ENCODE measurements at regions not wholly inside any gene's neighbourhood (a gene's known extent, or its start where the extent isn't known, plus 50 kb on each side); places are given as distances from the start of the nearest gene placed in this dataset.

- TF ChIP-seq ZNF24 (IDR thresholded peaks at IDR 0.05) (no peak), CHD1 (IDR thresholded peaks at IDR 0.05; ENCODE audit: low read length) (no peak), NFYB (IDR thresholded peaks at IDR 0.05; ENCODE audit: extremely low read depth, insufficient read length) (no peak), SAFB (IDR thresholded peaks at IDR 0.05; ENCODE audit: borderline replicate concordance, low read depth, low read length) (no peak), SMAD1 (IDR thresholded peaks at IDR 0.05; ENCODE audit: low read depth, low read length, partially characterized antibody) (no peak), BRF1 (IDR thresholded peaks at IDR 0.05; ENCODE audit: borderline replicate concordance, extremely low read depth, insufficient read length) (no peak), ZNF217 (CRISPR knock-in tag; IDR thresholded peaks at IDR 0.05) (no peak), CEBPG (CRISPR knock-in tag; IDR thresholded peaks at IDR 0.05) (no peak), CEBPG (tag; conservative IDR thresholded peaks at IDR 0.05 in 1 of 2, IDR thresholded peaks at IDR 0.05 in 1 of 2) (no peak)
These were observed 427.2 kb downstream of the COG6 start (continued) for GRCh38 chr13:40082639-40083038.

- in situ Hi-C loops (cut with MboI): no loop called here
- no peaks in the 10 kb centered on the region for H3K9me1 ChIP-seq (ENCODE audit: control insufficient read depth, insufficient read depth, low read length)
- no peak overlapping the region for H2AFZ ChIP-seq (ENCODE audit: low read depth, low read length)
- no peaks in the 10 kb centered on the region for H3K9me3 ChIP-seq (replicated peaks; ENCODE audit: control insufficient read depth, insufficient read depth, low read depth, low read length)
- CTCF ChIA-PET (ENCODE audit: low intra/inter-chr PET ratio): no interaction called here
- H3K4me2 ChIP-seq (ENCODE audit: insufficient read depth, low read length): no peak overlapping the region
- H3K79me2 ChIP-seq (ENCODE audit: control insufficient read depth, insufficient read depth, low read length): no peaks in the 10 kb centered on the region
- WGBS (ENCODE audit: insufficient coverage, low coverage, missing lambda C conversion rate): 0% methylated on average over 2 of the region's 2 CpGs
- no peak overlapping the region for H3K9ac ChIP-seq (ENCODE audit: insufficient read depth in 1 of 2, low read depth in 2 of 2, low read length in 2 of 2)
- POLR2A ChIA-PET: no interaction called here
- no peak for ATAC-seq
- H3K27me3 ChIP-seq (ENCODE audit: control insufficient read depth in 2 of 2, insufficient read depth in 2 of 2, low read length in 2 of 2): peaks cover 0 to 5% of the 10 kb centered on the region in 2 experiments; a peak in 1 of 5 replicates
- no TSS peak for BruUV-seq (replicated peaks)
- H3K4me1 ChIP-seq (replicated peaks in 1 of 2; ENCODE audit: control insufficient read depth in 2 of 2, insufficient read depth in 2 of 2, low read length in 2 of 2): no peaks in the 10 kb centered on the region
- DNase-seq (ENCODE audit: extremely low read depth in 1 of 4, low spot score in 3 of 4): no peak
- no peak overlapping the region for H3K27ac ChIP-seq (ENCODE audit: extremely low read depth, low read depth, low read length)
- H3K36me3 ChIP-seq (ENCODE audit: control insufficient read depth, insufficient read depth, low read length): no peaks in the 10 kb centered on the region
- H4K20me1 ChIP-seq (replicated peaks; ENCODE audit: control insufficient read depth, insufficient read depth, low read length): no peaks in the 10 kb centered on the region
- H3K4me3 ChIP-seq: no peak overlapping the region
- no peak for FAIRE-seq
- intact Hi-C loops (cut with micrococcal nuclease): no loop called here
- TF ChIP-seq YBX1 (IDR thresholded peaks at IDR 0.05): no peak
- no peak for TF ChIP-seq FOXP4 (CRISPR knock-in tag; IDR thresholded peaks at IDR 0.05; ENCODE audit: borderline replicate concordance)
- no peak for TF ChIP-seq E2F6 (IDR thresholded peaks at IDR 0.05; ENCODE audit: borderline replicate concordance in 1 of 2, extremely low read depth in 1 of 2, insufficient read depth in 1 of 2, insufficient read length in 1 of 2, low read depth in 1 of 2, low read length in 1 of 2, poor library complexity in 1 of 2, severe bottlenecking in 1 of 2)
- TF ChIP-seq CUX1 (CRISPR knock-in tag; IDR thresholded peaks at IDR 0.05): no peak
- no peak for TF ChIP-seq ZFP1 (CRISPR knock-in tag; IDR thresholded peaks at IDR 0.05)
These were observed 428.4 kb downstream of the COG6 start for GRCh38 chr13:40083841-40084240.
